ENCODE measurements at regions not wholly inside any gene's neighbourhood (a gene's known extent, or its start where the extent isn't known, plus 50 kb on each side); places are given as distances from the start of the nearest gene placed in this dataset.
"Not testable (repeated sequence)": the region's sequence is repeated elsewhere in the genome, so short reads cannot be mapped to it uniquely, and the experiment has no call there.

- no peak for FAIRE-seq
These were observed 192.4 kb downstream of the BAMBI start for GRCh38 chr10:28869606-28870201.

- no peak for FAIRE-seq
These were observed 194.3 kb downstream of the BAMBI start for GRCh38 chr10:28871665-28872064.

- no peak for FAIRE-seq
These were observed 195.4 kb downstream of the BAMBI start for GRCh38 chr10:28872587-28873165.

GRCh38 chr10:28873540-28873939 lies 196.2 kb downstream of the BAMBI start:
- no peak for FAIRE-seq

GRCh38 chr10:28874210-28874609 lies 196.9 kb downstream of the BAMBI start:
- FAIRE-seq: no peak

GRCh38 chr10:28875549-28876081 lies 198.3 kb downstream of the BAMBI start:
- FAIRE-seq: no peak

- no peak for FAIRE-seq
These were observed 201.1 kb downstream of the BAMBI start for GRCh38 chr10:28878236-28878970.

GRCh38 chr10:28879246-28879645 lies 201.9 kb downstream of the BAMBI start:
- FAIRE-seq: no peak

- no peak for FAIRE-seq
These were observed 202.8 kb downstream of the BAMBI start for GRCh38 chr10:28879875-28880682.

GRCh38 chr10:28880683-28880950 lies 203.3 kb downstream of the BAMBI start:
- no peak for FAIRE-seq

GRCh38 chr10:28881171-28881882 lies 204.0 kb downstream of the BAMBI start:
- no peak for FAIRE-seq

GRCh38 chr10:28883741-28884423 lies 206.6 kb downstream of the BAMBI start:
- no peak for FAIRE-seq

GRCh38 chr10:28890121-28890950 lies 213.0 kb downstream of the BAMBI start:
- FAIRE-seq: no peak

GRCh38 chr10:28891058-28891713 lies 213.9 kb downstream of the BAMBI start:
- no peak for FAIRE-seq

- no peak for FAIRE-seq
These were observed 215.7 kb downstream of the BAMBI start for GRCh38 chr10:28892818-28893547.

GRCh38 chr10:28894146-28894545 lies 216.8 kb downstream of the BAMBI start:
- FAIRE-seq: no peak

- not testable (repeated sequence) for FAIRE-seq
These were observed 218.3 kb downstream of the BAMBI start for GRCh38 chr10:28895671-28896070.

- not testable (repeated sequence) for FAIRE-seq
These were observed 219.6 kb downstream of the BAMBI start for GRCh38 chr10:28896791-28897409.

All from islet of Langerhans (tissue), 1 donor.